HG02610 (cell line): ENCODE measurements at regions not wholly inside any gene's neighbourhood (a gene's known extent, or its start where the extent isn't known, plus 50 kb on each side); places are given as distances from the start of the nearest gene placed in this dataset.
A peak's percentile ranks its signal among the peaks of the same experiment; 100 is the strongest.

ENCODE experiments used
- ATAC-seq: cut with Tn5 transposase; IDR thresholded peaks from one replicate; pipeline ENCODE4 v1.9.1; 2021; ENCODE audit warnings: mild to moderate bottlenecking, moderate library complexity; ENCODE audit not compliant: unreplicated experiment

GRCh38 chr2:188848887-188849435 is 125.2 kb upstream of the COL3A1 start:
- no peak for ATAC-seq

- no peak for ATAC-seq
Observed at GRCh38 chr2:188850786-188851185, 123.4 kb upstream of the COL3A1 start.

GRCh38 chr2:188851311-188851710 is 122.9 kb upstream of the COL3A1 start:
- no peak for ATAC-seq

GRCh38 chr2:188851826-188852225 is 122.3 kb upstream of the COL3A1 start:
- ATAC-seq: no peak

- ATAC-seq: no peak
Observed at GRCh38 chr2:188852772-188853171, 121.4 kb upstream of the COL3A1 start.

GRCh38 chr2:188853307-188853706 is 120.9 kb upstream of the COL3A1 start:
- ATAC-seq: no peak

- no peak for ATAC-seq
Observed at GRCh38 chr2:188865681-188866080, 108.5 kb upstream of the COL3A1 start.

- no peak for ATAC-seq
Observed at GRCh38 chr2:188869550-188869949, 104.6 kb upstream of the COL3A1 start.

- ATAC-seq: peak; percentile 82
Observed at GRCh38 chr2:188870289-188870688, 103.9 kb upstream of the COL3A1 start.

GRCh38 chr2:188875104-188875503 is 99.1 kb upstream of the COL3A1 start:
- ATAC-seq: no peak

GRCh38 chr2:188878716-188879115 is 95.5 kb upstream of the COL3A1 start:
- ATAC-seq: no peak

GRCh38 chr2:188880740-188881139 is 93.4 kb upstream of the COL3A1 start:
- no peak for ATAC-seq

- ATAC-seq: no peak
Observed at GRCh38 chr2:188881434-188881833, 92.7 kb upstream of the COL3A1 start.

GRCh38 chr2:188884046-188884445 is 90.1 kb upstream of the COL3A1 start:
- ATAC-seq: no peak

GRCh38 chr2:188884517-188884916 is 89.7 kb upstream of the COL3A1 start:
- no peak for ATAC-seq

- ATAC-seq: no peak
Observed at GRCh38 chr2:188889187-188889586, 85.0 kb upstream of the COL3A1 start.

- ATAC-seq: no peak
Observed at GRCh38 chr2:188890755-188891154, 83.4 kb upstream of the COL3A1 start.

- no peak for ATAC-seq
Observed at GRCh38 chr2:188892636-188893035, 81.5 kb upstream of the COL3A1 start.

- ATAC-seq: no peak
Observed at GRCh38 chr2:188893972-188894371, 80.2 kb upstream of the COL3A1 start.

- ATAC-seq: no peak
Observed at GRCh38 chr2:188894979-188895378, 79.2 kb upstream of the COL3A1 start.

GRCh38 chr2:188897096-188897495 is 77.1 kb upstream of the COL3A1 start:
- ATAC-seq: no peak

GRCh38 chr2:188898261-188898660 is 75.9 kb upstream of the COL3A1 start:
- ATAC-seq: no peak

- ATAC-seq: no peak
Observed at GRCh38 chr2:188902901-188903491, 71.2 kb upstream of the COL3A1 start.
